ENCODE measurements at regions not wholly inside any gene's neighbourhood (a gene's known extent, or its start where the extent isn't known, plus 50 kb on each side); places are given as distances from the start of the nearest gene placed in this dataset.

GRCh38 chr6:20319520-20320357 is 81.9 kb upstream of the E2F3 start:
- no peak for TF ChIP-seq CTCF (IDR thresholded peaks at IDR 0.05; ENCODE audit: low read length)
- no peak for TF ChIP-seq EZH2 (IDR thresholded peaks at IDR 0.05; ENCODE audit: borderline replicate concordance, low read length)
